ENCODE measurements at regions not wholly inside any gene's neighbourhood (a gene's known extent, or its start where the extent isn't known, plus 50 kb on each side); places are given as distances from the start of the nearest gene placed in this dataset.

GRCh38 chrX:110413727-110414124 lies 55.1 kb downstream of the RTL9 start:
- no peaks in the 10 kb centered on the region for H3K79me2 ChIP-seq (ENCODE audit: insufficient read depth, low read length)
- no peak overlapping the region for H3K4me2 ChIP-seq (ENCODE audit: insufficient read depth, low read length)
- no peaks in the 10 kb centered on the region for H4K20me1 ChIP-seq (ENCODE audit: insufficient read depth, low read length)
- no peak for DNase-seq (ENCODE audit: insufficient read length, low spot score, missing footprints)
- H3K4me1 ChIP-seq (ENCODE audit: insufficient read depth, low read length) = peaks cover 39% of the 10 kb centered on the region
- H3K27ac ChIP-seq (ENCODE audit: low read depth, low read length) = peak overlapping the region; percentile 85
- no peaks in the 10 kb centered on the region for H3K27me3 ChIP-seq (ENCODE audit: insufficient read depth, low read length)
- no peaks in the 10 kb centered on the region for H3K36me3 ChIP-seq (ENCODE audit: insufficient read depth, low read length)
- H2AFZ ChIP-seq (ENCODE audit: low read length) = no peak overlapping the region
- TF ChIP-seq CTCF (IDR thresholded peaks at IDR 0.05; ENCODE audit: extremely low read depth, low read depth, low read length) = no peak
- H3K9me3 ChIP-seq (ENCODE audit: low read depth, low read length) = no peaks in the 10 kb centered on the region
- no peak overlapping the region for H3K4me3 ChIP-seq (ENCODE audit: insufficient read depth, low read length)

GRCh38 chrX:110414273-110414672 lies 55.6 kb downstream of the RTL9 start:
- Histone ChIP-seq H3K4me2 (ENCODE audit: insufficient read depth, low read length) (peak overlapping the region; percentile 64), H3K36me3 (ENCODE audit: insufficient read depth, low read length) (no peaks in the 10 kb centered on the region), H2AFZ (ENCODE audit: low read length) (peak overlapping the region; percentile 6), H3K27ac (ENCODE audit: low read depth, low read length) (peak overlapping the region; percentile 85), H3K4me3 (ENCODE audit: insufficient read depth, low read length) (no peak overlapping the region), H3K4me1 (ENCODE audit: insufficient read depth, low read length) (peaks cover 39% of the 10 kb centered on the region), H3K27me3 (ENCODE audit: insufficient read depth, low read length) (no peaks in the 10 kb centered on the region), H3K9me3 (ENCODE audit: low read depth, low read length) (no peaks in the 10 kb centered on the region), H4K20me1 (ENCODE audit: insufficient read depth, low read length) (no peaks in the 10 kb centered on the region), H3K79me2 (ENCODE audit: insufficient read depth, low read length) (no peaks in the 10 kb centered on the region)
- TF ChIP-seq CTCF (IDR thresholded peaks at IDR 0.05; ENCODE audit: extremely low read depth, low read depth, low read length) = no peak
- no peak for DNase-seq (ENCODE audit: insufficient read length, low spot score, missing footprints)

- Histone ChIP-seq H3K27me3 (ENCODE audit: insufficient read depth, low read length) (no peaks in the 10 kb centered on the region), H2AFZ (ENCODE audit: low read length) (no peak overlapping the region), H3K4me3 (ENCODE audit: insufficient read depth, low read length) (no peak overlapping the region), H3K9me3 (ENCODE audit: low read depth, low read length) (no peaks in the 10 kb centered on the region), H3K79me2 (ENCODE audit: insufficient read depth, low read length) (no peaks in the 10 kb centered on the region), H3K36me3 (ENCODE audit: insufficient read depth, low read length) (no peaks in the 10 kb centered on the region), H3K4me2 (ENCODE audit: insufficient read depth, low read length) (peak overlapping the region; percentile 64), H3K4me1 (ENCODE audit: insufficient read depth, low read length) (peaks cover 33% of the 10 kb centered on the region), H3K27ac (ENCODE audit: low read depth, low read length) (peak overlapping the region; percentile 85), H4K20me1 (ENCODE audit: insufficient read depth, low read length) (no peaks in the 10 kb centered on the region)
- DNase-seq (ENCODE audit: insufficient read length, low spot score, missing footprints) = no peak
- no peak for TF ChIP-seq CTCF (IDR thresholded peaks at IDR 0.05; ENCODE audit: extremely low read depth, low read depth, low read length)
These were observed 56.2 kb downstream of the RTL9 start for GRCh38 chrX:110414679-110415439.

- Histone ChIP-seq H3K27me3 (ENCODE audit: insufficient read depth, low read length) (no peaks in the 10 kb centered on the region), H3K9me3 (ENCODE audit: low read depth, low read length) (no peaks in the 10 kb centered on the region), H2AFZ (ENCODE audit: low read length) (no peak overlapping the region), H3K27ac (ENCODE audit: low read depth, low read length) (peak overlapping the region; percentile 85), H3K4me3 (ENCODE audit: insufficient read depth, low read length) (no peak overlapping the region), H3K79me2 (ENCODE audit: insufficient read depth, low read length) (no peaks in the 10 kb centered on the region), H3K4me2 (ENCODE audit: insufficient read depth, low read length) (peak overlapping the region; percentile 64), H4K20me1 (ENCODE audit: insufficient read depth, low read length) (no peaks in the 10 kb centered on the region), H3K36me3 (ENCODE audit: insufficient read depth, low read length) (no peaks in the 10 kb centered on the region), H3K4me1 (ENCODE audit: insufficient read depth, low read length) (peaks cover 31% of the 10 kb centered on the region)
- DNase-seq (ENCODE audit: insufficient read length, low spot score, missing footprints) = no peak
- TF ChIP-seq CTCF (IDR thresholded peaks at IDR 0.05; ENCODE audit: extremely low read depth, low read depth, low read length) = no peak
These were observed 57.0 kb downstream of the RTL9 start for GRCh38 chrX:110415440-110416170.

All from osteoblast (primary cell).